Right lobe of liver (tissue), 4 donors: ENCODE measurements at regions not wholly inside any gene's neighbourhood (a gene's known extent, or its start where the extent isn't known, plus 50 kb on each side); places are given as distances from the start of the nearest gene placed in this dataset.

ENCODE experiments used
- CTCF ChIP-seq, 4 donors: fragments of 200-600 bp in 3 of 4; fragments of 450-650 bp in 1 of 4; IDR thresholded peaks; one replicate each; pipeline versions ENCODE4 v1.5.1 to v1.8.0; 2016 to 2022; ENCODE audit warnings: antibody characterized with exemption in 4 of 4, mild to moderate bottlenecking in 2 of 4
- POLR2A ChIP-seq: fragments of 450-650 bp; IDR thresholded peaks from one replicate; pipeline ENCODE4 v1.6.1; 2017; ENCODE audit warnings: antibody characterized with exemption, mild to moderate bottlenecking
- donor health status: DM: no; HTN: no; CAD: no.
- donor health status: DM: no; HTN: no; CAD: no.
- donor health status: DM: no; HTN: yes; CAD: no.

- TF ChIP-seq CTCF (IDR thresholded peaks at IDR 0.05) (no peak), POLR2A (no peak)
Measured at GRCh38 chr1:238306411-238306810, 415.7 kb upstream of the ZP4 start.
